ENCODE measurements at regions not wholly inside any gene's neighbourhood (a gene's known extent, or its start where the extent isn't known, plus 50 kb on each side); places are given as distances from the start of the nearest gene placed in this dataset.

DNA sequence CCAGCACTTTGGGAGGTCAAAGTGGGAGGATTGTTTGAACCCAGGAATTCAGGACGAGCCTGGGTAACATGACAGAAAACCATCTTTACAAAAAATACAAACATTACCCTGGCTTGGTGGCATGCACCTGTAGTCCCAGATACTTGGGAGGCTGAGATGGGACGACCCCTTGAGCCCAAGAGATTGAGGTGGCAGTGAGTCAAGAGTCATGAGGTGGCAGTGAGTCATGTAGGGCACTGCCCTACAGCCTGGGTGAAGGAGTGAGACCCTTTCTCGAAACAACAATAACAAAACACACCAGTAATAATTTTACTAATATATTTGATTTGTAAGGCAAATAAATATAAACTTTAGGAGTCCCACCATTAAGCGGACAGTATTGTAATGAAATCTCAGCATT is 1906.2 kb downstream of the NCAM2 start:
- intact Hi-C loops (cut with micrococcal nuclease; ENCODE audit: unreplicated experiment) (no loop called here), in situ Hi-C loops (cut with HindIII; ENCODE audit: low pct_unique_long_range_greater_than_20kb, low sequenced_read_pairs) (no loop called here)
- H3K27me3 ChIP-seq (ENCODE audit: control insufficient read depth, insufficient read depth, low read length): no peaks in the 10 kb centered on the region
- no peaks in the 10 kb centered on the region for H3K36me3 ChIP-seq (ENCODE audit: control insufficient read depth, insufficient read depth, low read length)
- ChIA-PET CTCF (no interaction called here), POLR2A (no interaction called here)
- TF ChIP-seq, protein P1, sequence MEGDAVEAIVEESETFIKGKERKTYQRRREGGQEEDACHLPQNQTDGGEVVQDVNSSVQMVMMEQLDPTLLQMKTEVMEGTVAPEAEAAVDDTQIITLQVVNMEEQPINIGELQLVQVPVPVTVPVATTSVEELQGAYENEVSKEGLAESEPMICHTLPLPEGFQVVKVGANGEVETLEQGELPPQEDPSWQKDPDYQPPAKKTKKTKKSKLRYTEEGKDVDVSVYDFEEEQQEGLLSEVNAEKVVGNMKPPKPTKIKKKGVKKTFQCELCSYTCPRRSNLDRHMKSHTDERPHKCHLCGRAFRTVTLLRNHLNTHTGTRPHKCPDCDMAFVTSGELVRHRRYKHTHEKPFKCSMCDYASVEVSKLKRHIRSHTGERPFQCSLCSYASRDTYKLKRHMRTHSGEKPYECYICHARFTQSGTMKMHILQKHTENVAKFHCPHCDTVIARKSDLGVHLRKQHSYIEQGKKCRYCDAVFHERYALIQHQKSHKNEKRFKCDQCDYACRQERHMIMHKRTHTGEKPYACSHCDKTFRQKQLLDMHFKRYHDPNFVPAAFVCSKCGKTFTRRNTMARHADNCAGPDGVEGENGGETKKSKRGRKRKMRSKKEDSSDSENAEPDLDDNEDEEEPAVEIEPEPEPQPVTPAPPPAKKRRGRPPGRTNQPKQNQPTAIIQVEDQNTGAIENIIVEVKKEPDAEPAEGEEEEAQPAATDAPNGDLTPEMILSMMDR (IDR thresholded peaks at IDR 0.05): no peak
- H3K27ac ChIP-seq (ENCODE audit: low read length): no peak overlapping the region
- no peaks in the 10 kb centered on the region for H3K4me1 ChIP-seq (ENCODE audit: control insufficient read depth, insufficient read depth, low read length)
- H3K9me3 ChIP-seq (ENCODE audit: control insufficient read depth, insufficient read depth, low read depth, low read length): no peaks in the 10 kb centered on the region
- DNase-seq (ENCODE audit: low read depth, low spot score) (no peak), ATAC-seq (no peak)
- BruUV-seq (replicated peaks): no TSS peak
- H3K4me3 ChIP-seq (ENCODE audit: low read depth in 2 of 2, low read length in 2 of 2): no peak overlapping the region

GRCh38 chr21:22925032-22925431 is 1926.8 kb downstream of the NCAM2 start:
- H3K27ac ChIP-seq (ENCODE audit: low read length): no peak overlapping the region
- no peaks in the 10 kb centered on the region for H3K27me3 ChIP-seq (ENCODE audit: control insufficient read depth, insufficient read depth, low read length)
- no TSS peak for BruUV-seq (replicated peaks)
- DNase-seq (ENCODE audit: low read depth, low spot score): no peak
- H3K4me1 ChIP-seq (ENCODE audit: control insufficient read depth, insufficient read depth, low read length): no peaks in the 10 kb centered on the region
- in situ Hi-C loops (cut with HindIII; ENCODE audit: low pct_unique_long_range_greater_than_20kb, low sequenced_read_pairs) (no loop called here), intact Hi-C loops (cut with micrococcal nuclease; ENCODE audit: unreplicated experiment) (no loop called here)
- no peaks in the 10 kb centered on the region for H3K9me3 ChIP-seq (ENCODE audit: control insufficient read depth, insufficient read depth, low read depth, low read length)
- TF ChIP-seq TCF7L2 (IDR thresholded peaks at IDR 0.05; ENCODE audit: low read depth, low read length) (no peak), POLR2AphosphoS5 (IDR thresholded peaks at IDR 0.05; ENCODE audit: low read depth, low read length) (no peak), SIN3A (IDR thresholded peaks at IDR 0.05; ENCODE audit: borderline replicate concordance, insufficient read depth, low read depth, low read length) (no peak), REST (IDR thresholded peaks at IDR 0.05; ENCODE audit: insufficient read depth in 1 of 2, low read depth in 2 of 2, low read length in 1 of 2) (no peak)
- TF ChIP-seq, protein P1 (IDR thresholded peaks at IDR 0.05): no peak
- no peak overlapping the region for H3K4me3 ChIP-seq (ENCODE audit: low read depth in 2 of 2, low read length in 2 of 2)
- POLR2A ChIA-PET: no interaction called here
- CTCF ChIA-PET: no interaction called here
- ATAC-seq: no peak
- no peaks in the 10 kb centered on the region for H3K36me3 ChIP-seq (ENCODE audit: control insufficient read depth, insufficient read depth, low read length)

DNA sequence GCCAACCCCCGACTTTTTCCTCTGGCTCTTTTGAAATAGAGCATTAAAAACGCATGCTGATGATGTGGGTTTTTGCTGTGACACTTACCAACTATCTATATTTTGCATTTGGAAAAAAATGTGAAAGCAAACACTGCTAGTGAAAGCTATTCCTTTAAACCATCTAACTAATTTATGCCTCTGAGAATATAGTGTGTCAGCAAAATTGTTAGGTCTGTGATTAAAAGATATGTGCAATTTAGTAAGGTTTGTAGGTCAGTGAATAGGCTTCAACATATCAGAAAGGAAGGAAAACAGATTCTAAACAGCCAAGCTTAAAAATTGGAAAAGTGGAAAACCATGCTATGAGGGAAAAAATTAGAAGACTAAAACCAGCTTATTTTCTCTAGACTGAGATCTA is 1929.3 kb downstream of the NCAM2 start:
- no peaks in the 10 kb centered on the region for H3K27me3 ChIP-seq (ENCODE audit: control insufficient read depth, insufficient read depth, low read length)
- H3K27ac ChIP-seq (ENCODE audit: low read length): no peak overlapping the region
- H3K4me1 ChIP-seq (ENCODE audit: control insufficient read depth, insufficient read depth, low read length): no peaks in the 10 kb centered on the region
- POLR2A ChIA-PET: no interaction called here
- H3K9me3 ChIP-seq (ENCODE audit: control insufficient read depth, insufficient read depth, low read depth, low read length): no peaks in the 10 kb centered on the region
- no TSS peak for BruUV-seq (replicated peaks)
- no peaks in the 10 kb centered on the region for H3K36me3 ChIP-seq (ENCODE audit: control insufficient read depth, insufficient read depth, low read length)
- no peak for TF ChIP-seq REST (IDR thresholded peaks at IDR 0.05; ENCODE audit: insufficient read depth in 1 of 2, low read depth in 2 of 2, low read length in 1 of 2)
- no peak for TF ChIP-seq TCF7L2 (IDR thresholded peaks at IDR 0.05; ENCODE audit: low read depth, low read length)
- no peak for TF ChIP-seq POLR2AphosphoS5 (IDR thresholded peaks at IDR 0.05; ENCODE audit: low read depth, low read length)
- TF ChIP-seq, protein P1 (IDR thresholded peaks at IDR 0.05): no peak
- no peak for TF ChIP-seq SIN3A (IDR thresholded peaks at IDR 0.05; ENCODE audit: borderline replicate concordance, insufficient read depth, low read depth, low read length)
- no peak overlapping the region for H3K4me3 ChIP-seq (ENCODE audit: low read depth in 2 of 2, low read length in 2 of 2)
- intact Hi-C loops (cut with micrococcal nuclease; ENCODE audit: unreplicated experiment): no loop called here
- in situ Hi-C loops (cut with HindIII; ENCODE audit: low pct_unique_long_range_greater_than_20kb, low sequenced_read_pairs): no loop called here
- DNase-seq (ENCODE audit: low read depth, low spot score) (no peak), ATAC-seq (no peak)
- CTCF ChIA-PET: interaction anchor here (0.6 kb wide), 1 partner anchor 306 kb away, joined by 4 read pairs; no protein-coding TSS in a partner anchor

Measured in Panc1 (cell line).